Thyroid gland (tissue), 4 donors: ENCODE measurements at regions not wholly inside any gene's neighbourhood (a gene's known extent, or its start where the extent isn't known, plus 50 kb on each side); places are given as distances from the start of the nearest gene placed in this dataset.

Source experiments
- DNase-seq, 2 donors: peaks; one replicate each; pipeline ENCODE4 v3.0.0-alpha.2; 2019
- H3K27ac ChIP-seq, 3 donors: fragments of 200-600 bp; sonication (generic); 1 replicate in 2 of 3; 2 replicates in 1 of 3; pipeline ENCODE4 v1.5.1; 2016 to 2019; ENCODE audit warnings: mild to moderate bottlenecking in 1 of 3, moderate library complexity in 1 of 3
- H3K27me3 ChIP-seq: fragments of 200-600 bp; sonication (generic); one replicate; pipeline ENCODE4 v1.5.1; 2019
- H3K36me3 ChIP-seq, 2 donors: fragments of 200-600 bp; sonication (generic); one replicate each; pipeline ENCODE4 v1.5.1; 2016 to 2019
- H3K4me1 ChIP-seq, 2 donors: fragments of 200-600 bp; sonication (generic); one replicate each; pipeline ENCODE4 v1.5.1; 2017 to 2019
- H3K4me3 ChIP-seq, 3 donors: fragments of 200-600 bp; sonication (generic); replicated peaks in 1 of 3; 1 replicate in 2 of 3; 2 replicates in 1 of 3; pipeline ENCODE4 v1.5.1; 2016; ENCODE audit warnings: mild to moderate bottlenecking in 1 of 3
- H3K9me3 ChIP-seq: fragments of 200-600 bp; sonication (generic); one replicate; pipeline ENCODE4 v1.5.1; 2017
- CTCF ChIP-seq, 6 experiments: fragments of 200-600 bp in 3 of 6; fragments of 450-650 bp in 3 of 6; sonication (generic) in 3 of 6; IDR thresholded peaks; one replicate each; pipeline ENCODE4 v1.5.1; 2016 to 2019; ENCODE audit warnings: antibody characterized with exemption in 6 of 6, mild to moderate bottlenecking in 2 of 6, inconsistent platforms in 1 of 6, moderate library complexity in 1 of 6
- POLR2A ChIP-seq, 2 donors: fragments of 450-650 bp; IDR thresholded peaks; one replicate each; pipeline ENCODE4 v1.6.1; 2017; ENCODE audit warnings: antibody characterized with exemption in 2 of 2, mild to moderate bottlenecking in 2 of 2, moderate library complexity in 1 of 2
- WGBS, 2 donors: methylation state at CpG; one replicate each; pipeline ENCODE4 v1.1.5; 2017; 5-methylcytosine and 5-hydroxymethylcytosine counted together
- intact Hi-C: fragments of 100-400 bp; cut with DNase I; formaldehyde crosslinking; loops from one replicate; pipeline ENCODE4 v1.15.1; 2023

GRCh38 chr2:59959944-59960343 is 593.5 kb downstream of the BCL11A start:
- intact Hi-C loops: no loop called here
- TF ChIP-seq POLR2A (IDR thresholded peaks at IDR 0.05): no peak
- no peak for TF ChIP-seq CTCF (IDR thresholded peaks at IDR 0.05)
- WGBS, 2 donors: 56 to 64% methylated on average over 3 of the region's 3 CpGs
- DNase-seq: no peak
- Histone ChIP-seq H3K9me3 (no peaks in the 10 kb centered on the region), H3K4me1 (no peaks in the 10 kb centered on the region), H3K36me3 (no peaks in the 10 kb centered on the region), H3K4me3 (no peak overlapping the region), H3K27me3 (no peaks in the 10 kb centered on the region), H3K27ac (no peak overlapping the region)

DNA sequence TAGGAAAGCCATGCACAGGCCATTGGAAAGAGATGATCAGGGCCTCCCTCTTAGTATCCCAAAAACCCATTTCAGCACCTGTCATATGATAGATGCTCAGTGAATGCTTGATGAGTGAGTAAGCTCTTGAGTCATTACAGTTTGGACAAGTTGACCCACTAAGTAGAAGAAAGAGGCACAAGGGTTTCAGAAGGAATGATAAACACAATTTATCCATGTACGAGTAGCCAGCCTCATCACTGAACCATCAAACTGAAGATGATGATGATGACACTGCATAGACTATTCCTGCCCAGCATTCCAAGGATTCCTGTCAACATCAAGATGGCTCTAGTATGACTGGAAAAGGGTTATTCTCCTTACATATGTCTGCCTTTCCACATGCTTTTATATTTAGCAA is 596.0 kb downstream of the BCL11A start:
- 73 to 78% methylated on average over 1 of the region's 1 CpG for WGBS, 2 donors
- Histone ChIP-seq H3K4me3 (no peak overlapping the region), H3K36me3 (no peaks in the 10 kb centered on the region), H3K27me3 (no peaks in the 10 kb centered on the region), H3K27ac (no peak overlapping the region), H3K4me1 (no peaks in the 10 kb centered on the region), H3K9me3 (no peaks in the 10 kb centered on the region)
- TF ChIP-seq CTCF (IDR thresholded peaks at IDR 0.05): no peak
- TF ChIP-seq POLR2A (IDR thresholded peaks at IDR 0.05): no peak
- DNase-seq: no peak
- intact Hi-C loops: no loop called here

- H3K27ac ChIP-seq: no peak overlapping the region
- 90 to 92% methylated on average over 4 of the region's 4 CpGs for WGBS, 2 donors
- TF ChIP-seq CTCF (IDR thresholded peaks at IDR 0.05) (no peak), POLR2A (IDR thresholded peaks at IDR 0.05) (no peak)
Observed at GRCh38 chr2:59956981-59957380, 596.5 kb downstream of the BCL11A start.

DNA sequence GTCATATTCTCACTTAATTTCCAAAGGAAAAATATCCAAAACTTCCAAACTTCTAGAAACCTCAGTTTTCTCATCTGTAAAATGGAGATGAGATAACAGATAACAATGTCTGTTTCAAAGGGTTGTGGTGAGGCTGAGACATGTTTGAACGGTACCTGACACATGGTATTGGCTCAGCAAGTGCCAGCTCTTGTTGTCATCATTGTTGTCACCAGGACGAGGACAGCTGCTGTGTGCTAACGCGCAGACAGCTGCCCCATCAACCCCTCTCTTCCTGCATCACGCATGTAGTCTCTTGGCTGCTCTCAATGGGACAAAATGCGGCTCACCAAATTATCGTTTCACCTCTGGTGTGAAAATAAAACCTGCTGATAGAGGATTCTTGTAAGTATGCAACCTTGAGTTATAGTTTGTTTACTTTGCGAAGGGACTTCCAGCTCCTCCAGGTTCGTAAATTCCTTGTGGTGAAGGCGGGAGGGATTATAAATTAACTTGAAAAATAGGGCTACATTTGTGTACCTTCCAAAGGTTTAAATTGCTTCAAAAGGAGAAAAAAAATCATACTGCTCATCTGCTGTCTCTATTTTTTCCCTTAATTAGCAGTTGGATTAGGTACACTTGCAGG is 605.4 kb downstream of the BCL11A start:
- H3K4me1 ChIP-seq: no peaks in the 10 kb centered on the region
- 83 to 88% methylated on average over 10 of the region's 10 CpGs for WGBS, 2 donors
- TF ChIP-seq POLR2A (IDR thresholded peaks at IDR 0.05) (no peak), CTCF (IDR thresholded peaks at IDR 0.05) (no peak)

More at GRCh38 chr2:59956981-59957380, 596.5 kb downstream of the BCL11A start:
- intact Hi-C loops: no loop called here
- H3K4me3 ChIP-seq: no peak overlapping the region
- no peaks in the 10 kb centered on the region for H3K4me1 ChIP-seq
- no peaks in the 10 kb centered on the region for H3K36me3 ChIP-seq
- DNase-seq: no peak
- no peaks in the 10 kb centered on the region for H3K27me3 ChIP-seq
- no peaks in the 10 kb centered on the region for H3K9me3 ChIP-seq

GRCh38 chr2:59947209-59947608 is 606.2 kb downstream of the BCL11A start:
- 59 to 61% methylated on average over 3 of the region's 3 CpGs for WGBS, 2 donors
- Histone ChIP-seq H3K27ac (no peak overlapping the region), H3K27me3 (no peaks in the 10 kb centered on the region), H3K4me3 (no peak overlapping the region), H3K9me3 (no peaks in the 10 kb centered on the region), H3K36me3 (no peaks in the 10 kb centered on the region), H3K4me1 (no peaks in the 10 kb centered on the region)
- DNase-seq: no peak
- intact Hi-C loops: no loop called here
- TF ChIP-seq POLR2A (IDR thresholded peaks at IDR 0.05) (no peak), CTCF (IDR thresholded peaks at IDR 0.05) (no peak)

More for the DNA sequence above, 605.4 kb downstream of the BCL11A start:
- no peaks in the 10 kb centered on the region for H3K9me3 ChIP-seq
- H3K4me3 ChIP-seq: no peak overlapping the region
- H3K36me3 ChIP-seq: no peaks in the 10 kb centered on the region
- no peaks in the 10 kb centered on the region for H3K27me3 ChIP-seq
- no peak for DNase-seq
- no peak overlapping the region for H3K27ac ChIP-seq
- intact Hi-C loops: no loop called here
